Erythroblast (primary cell): ENCODE measurements at regions not wholly inside any gene's neighbourhood (a gene's known extent, or its start where the extent isn't known, plus 50 kb on each side); places are given as distances from the start of the nearest gene placed in this dataset.

ENCODE experiments used
- DNase-seq, 2 experiments: peaks; one replicate each; lab custom pipeline; 2025; lab: John Stamatoyannopoulos, UW
- GATA1 ChIP-seq: IDR thresholded peaks from 2 replicates; pipeline ENCODE4 v1.6.1; 2011; ENCODE audit warnings: low read depth, mild to moderate bottlenecking, control low read depth, low read length, moderate library complexity
- POLR2A ChIP-seq: IDR thresholded peaks from 2 replicates; pipeline ENCODE4 v1.6.1; 2011; ENCODE audit warnings: mild to moderate bottlenecking, low read length

DNA sequence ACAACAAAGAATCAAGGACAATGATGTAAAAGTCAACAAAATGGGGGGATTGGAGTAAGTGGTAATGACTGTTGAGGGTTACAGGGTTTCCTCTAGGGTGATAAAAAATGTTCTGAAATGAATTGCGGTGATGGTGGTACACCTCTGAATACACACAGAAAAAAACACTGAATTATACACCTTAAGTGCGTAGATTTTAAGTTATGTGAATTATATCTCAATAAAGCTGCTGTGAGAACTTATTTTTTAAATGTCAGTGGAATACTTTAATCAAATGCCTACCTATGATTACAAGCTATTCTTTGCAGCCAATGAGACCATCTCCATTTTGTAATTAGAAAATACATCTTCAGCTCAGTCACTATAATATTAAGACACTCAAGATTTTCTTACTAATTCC lies 53.5 kb downstream of the ZNF608 start:
- TF ChIP-seq POLR2A (no peak), GATA1 (no peak)
- DNase-seq, result no peak

DNA sequence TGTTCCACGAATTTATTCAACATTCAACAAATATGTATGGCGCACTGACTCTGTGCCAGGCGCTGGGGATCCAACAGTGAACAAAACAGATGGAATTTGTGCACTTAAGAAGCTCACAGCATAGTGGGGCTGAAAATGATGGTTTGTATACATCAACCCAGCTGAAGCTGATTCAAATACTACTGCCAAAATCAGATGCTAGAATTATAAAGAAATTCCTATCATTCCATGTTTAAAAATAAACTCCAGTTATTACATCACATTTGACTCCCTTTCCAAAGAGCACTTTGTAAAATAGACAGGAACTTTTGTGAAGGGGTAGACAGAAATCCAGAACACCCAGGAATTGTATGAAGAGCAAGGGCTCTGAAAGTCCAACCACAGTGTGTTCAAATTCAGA lies 54.1 kb downstream of the ZNF608 start:
- no peak for DNase-seq
- TF ChIP-seq GATA1 (no peak), POLR2A (no peak)

DNA sequence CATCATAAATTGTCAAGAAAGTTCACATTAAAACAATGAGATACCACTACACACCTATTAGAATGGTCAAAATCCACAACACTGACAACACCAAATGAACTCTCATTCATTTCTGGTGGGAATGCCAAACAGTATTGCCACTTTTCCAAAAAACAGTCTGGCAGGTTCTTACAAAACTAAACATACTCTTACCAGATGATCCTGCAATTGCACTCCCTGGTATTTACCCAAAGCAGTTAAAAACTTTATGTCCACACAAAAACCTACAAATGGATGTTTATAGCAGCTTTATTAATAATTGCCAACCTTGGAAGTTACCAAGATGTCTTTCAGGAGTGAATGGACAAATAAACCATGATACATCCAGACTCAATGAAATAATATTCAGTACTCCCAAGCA lies 56.8 kb downstream of the ZNF608 start:
- no peak for TF ChIP-seq POLR2A
- no peak for TF ChIP-seq GATA1
- DNase-seq, result no peak

DNA sequence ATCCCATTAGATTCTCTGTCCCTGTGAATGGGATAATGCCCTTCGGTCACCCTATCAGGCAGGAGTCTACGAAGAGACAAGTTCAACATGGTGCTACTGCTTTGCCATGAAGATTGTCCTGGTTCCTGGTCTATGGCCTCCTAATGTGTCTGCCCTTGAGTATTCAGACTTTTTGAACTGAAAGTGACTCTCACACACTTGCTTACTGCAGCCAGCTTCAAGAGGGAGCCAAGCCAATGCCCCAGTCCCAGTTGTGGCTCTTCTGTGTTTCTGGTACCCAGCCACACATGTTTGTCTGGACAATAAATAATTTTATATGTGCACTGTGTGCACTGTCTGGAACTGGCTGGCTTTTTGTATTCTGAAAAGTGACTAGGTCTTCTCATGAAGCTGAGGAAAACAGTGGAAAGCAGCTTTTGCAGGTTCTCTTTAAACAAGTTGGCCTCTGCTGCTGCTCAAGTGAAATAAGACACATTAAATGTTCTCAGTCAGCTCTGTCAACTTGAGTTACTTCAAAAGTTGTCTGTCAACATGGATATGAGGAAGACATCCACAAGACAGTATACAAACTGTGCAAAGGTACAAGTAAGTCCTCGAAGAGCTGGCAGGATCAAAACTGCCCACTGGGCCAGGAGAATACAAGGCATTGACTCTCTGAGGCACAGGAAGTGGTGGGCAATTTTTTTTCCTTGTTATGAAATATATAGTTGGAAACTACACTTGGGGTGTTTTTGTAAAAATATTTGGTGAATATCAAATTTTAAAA lies 60.0 kb downstream of the ZNF608 start:
- TF ChIP-seq POLR2A (no peak), GATA1 (no peak)

DNA sequence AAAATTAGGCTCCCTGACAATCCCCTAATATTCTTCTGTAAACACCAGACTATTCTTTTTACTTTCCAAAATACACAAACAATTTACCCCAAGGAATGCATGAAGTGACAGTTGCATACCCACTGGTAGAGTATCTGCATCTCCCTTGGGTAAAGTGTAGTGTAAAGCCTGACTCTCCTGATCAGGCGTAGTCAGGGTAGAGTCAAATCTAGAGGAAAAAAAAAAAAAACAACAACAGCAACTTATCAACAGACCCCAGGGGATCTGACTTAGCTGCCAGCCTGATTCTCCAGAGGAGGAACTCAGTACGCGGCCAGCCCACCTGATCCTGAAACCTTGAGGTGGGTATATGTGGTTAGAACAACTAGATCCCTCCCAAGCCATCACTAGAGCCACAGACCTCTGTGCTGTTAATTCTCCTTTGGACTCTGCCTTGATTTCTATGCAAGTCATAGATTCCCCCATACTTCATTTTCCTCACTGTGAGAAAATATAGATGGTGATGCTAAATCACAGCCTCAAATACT lies 61.0 kb downstream of the ZNF608 start:
- TF ChIP-seq GATA1 (no peak), POLR2A (no peak)
- no peak for DNase-seq

More for the DNA sequence above, 60.0 kb downstream of the ZNF608 start:
- DNase-seq, result no peak

DNA sequence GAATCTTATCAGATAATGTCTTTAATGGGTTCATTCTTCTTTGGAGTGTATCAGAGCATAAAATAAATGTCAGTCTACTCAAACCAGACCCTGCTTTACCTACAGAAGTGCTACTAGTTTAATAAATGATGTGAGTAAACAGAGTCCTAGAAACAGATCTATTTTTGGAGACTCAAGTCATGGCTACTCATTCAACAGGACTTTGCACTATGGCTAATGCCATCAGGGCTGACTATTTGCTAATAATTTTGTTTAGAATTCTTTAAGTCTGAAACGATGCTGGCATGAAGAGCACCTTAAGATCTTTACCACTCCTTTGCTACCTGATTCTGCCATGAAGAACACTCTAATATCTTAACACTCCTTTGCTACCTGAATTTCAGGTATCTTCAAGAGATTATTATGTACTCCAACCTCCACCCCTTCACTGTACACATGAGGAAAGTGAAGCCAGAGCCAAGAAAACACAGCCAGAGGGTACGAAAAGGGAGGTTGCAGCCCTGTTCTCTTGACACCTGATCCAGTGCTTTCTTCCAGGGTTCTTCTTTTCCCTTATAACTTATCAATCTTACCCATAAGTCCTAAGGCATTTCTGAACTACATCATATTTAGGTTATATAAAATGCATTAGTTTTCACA lies 62.4 kb downstream of the ZNF608 start:
- TF ChIP-seq GATA1, result no peak
- TF ChIP-seq POLR2A, result no peak
- no peak for DNase-seq

DNA sequence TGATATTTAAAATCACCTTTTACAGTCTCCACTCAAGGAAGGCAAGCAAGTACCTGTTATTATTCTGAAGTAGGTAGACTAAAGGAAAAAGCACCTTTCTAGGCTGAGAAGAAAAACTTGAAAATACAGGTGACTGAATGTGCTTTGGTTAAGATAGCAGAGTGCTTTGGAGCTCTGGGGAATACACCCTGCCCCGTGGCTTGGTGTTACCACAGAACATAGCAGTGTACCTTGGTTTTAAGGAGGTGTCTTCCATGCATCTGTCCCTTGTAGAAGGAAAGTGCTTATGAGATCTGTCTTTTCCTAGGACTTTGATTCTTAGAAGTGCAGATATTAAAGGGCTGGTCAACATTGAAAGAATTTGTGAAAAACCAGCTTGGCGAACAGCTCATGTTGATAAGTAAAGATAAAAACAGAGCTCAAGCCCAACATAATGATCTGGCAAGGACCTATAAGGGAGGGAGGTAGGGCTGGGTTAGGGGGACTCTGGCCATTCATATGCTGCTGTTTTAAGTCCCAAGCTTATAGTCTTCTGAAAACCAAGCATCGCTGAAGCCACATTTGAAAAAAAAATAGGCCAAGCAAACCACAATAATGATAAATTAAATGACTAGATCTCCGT lies 66.8 kb downstream of the ZNF608 start:
- TF ChIP-seq POLR2A, result no peak
- TF ChIP-seq GATA1, result no peak

DNA sequence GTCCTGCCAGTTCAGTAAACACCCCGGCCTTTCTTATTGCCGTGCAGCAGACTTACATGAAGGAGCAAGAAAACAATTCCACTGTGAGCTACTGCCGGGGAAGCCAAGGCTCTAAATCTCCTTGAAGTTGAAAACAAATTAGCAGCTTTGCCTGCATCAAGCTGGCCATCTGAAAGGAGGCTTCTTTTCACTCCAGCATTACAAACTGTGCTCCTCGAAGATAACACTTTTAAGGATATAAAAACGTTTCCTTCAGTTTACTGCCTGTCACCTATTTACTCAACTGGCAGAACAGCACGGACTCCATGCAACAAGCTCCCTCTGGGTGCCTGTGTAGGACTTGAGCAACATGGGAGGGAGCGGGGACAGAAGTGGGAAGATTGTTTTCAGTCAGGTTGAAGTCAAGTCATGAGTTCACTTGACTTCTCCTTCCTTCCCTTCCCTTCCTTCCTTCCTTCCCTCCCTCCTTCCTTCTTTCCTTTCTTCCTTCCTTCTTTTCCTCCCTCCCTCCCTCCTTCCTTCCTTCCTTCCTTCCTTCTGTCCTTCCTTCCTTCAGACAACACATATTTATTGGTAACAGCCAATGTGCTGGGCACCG lies 67.4 kb downstream of the ZNF608 start:
- peak in 1 of 2 experiments; percentile 2 for DNase-seq
- TF ChIP-seq POLR2A (no peak), GATA1 (no peak)

More for the DNA sequence above, 66.8 kb downstream of the ZNF608 start:
- no peak for DNase-seq

DNA sequence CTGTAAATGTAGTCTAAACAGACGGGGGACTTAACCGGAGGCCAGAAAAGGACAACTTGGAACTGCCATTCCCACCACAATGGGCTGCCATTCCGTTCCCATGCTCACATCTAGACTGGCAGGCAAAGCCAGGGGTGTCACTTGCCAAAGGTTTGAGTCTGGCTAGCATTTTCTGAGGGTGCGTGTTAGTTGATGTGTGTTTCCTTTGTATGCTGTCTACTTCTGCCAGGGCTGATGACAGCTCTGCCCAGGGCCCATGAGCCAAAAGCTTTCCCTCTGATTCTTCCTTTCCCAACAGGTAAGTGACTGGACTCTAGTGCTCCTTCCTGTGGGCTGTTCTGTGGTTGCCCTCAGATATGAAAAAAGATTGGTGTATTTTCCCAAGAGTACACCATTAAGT lies 68.0 kb downstream of the ZNF608 start:
- TF ChIP-seq POLR2A (no peak), GATA1 (no peak)
- DNase-seq, result no peak

DNA sequence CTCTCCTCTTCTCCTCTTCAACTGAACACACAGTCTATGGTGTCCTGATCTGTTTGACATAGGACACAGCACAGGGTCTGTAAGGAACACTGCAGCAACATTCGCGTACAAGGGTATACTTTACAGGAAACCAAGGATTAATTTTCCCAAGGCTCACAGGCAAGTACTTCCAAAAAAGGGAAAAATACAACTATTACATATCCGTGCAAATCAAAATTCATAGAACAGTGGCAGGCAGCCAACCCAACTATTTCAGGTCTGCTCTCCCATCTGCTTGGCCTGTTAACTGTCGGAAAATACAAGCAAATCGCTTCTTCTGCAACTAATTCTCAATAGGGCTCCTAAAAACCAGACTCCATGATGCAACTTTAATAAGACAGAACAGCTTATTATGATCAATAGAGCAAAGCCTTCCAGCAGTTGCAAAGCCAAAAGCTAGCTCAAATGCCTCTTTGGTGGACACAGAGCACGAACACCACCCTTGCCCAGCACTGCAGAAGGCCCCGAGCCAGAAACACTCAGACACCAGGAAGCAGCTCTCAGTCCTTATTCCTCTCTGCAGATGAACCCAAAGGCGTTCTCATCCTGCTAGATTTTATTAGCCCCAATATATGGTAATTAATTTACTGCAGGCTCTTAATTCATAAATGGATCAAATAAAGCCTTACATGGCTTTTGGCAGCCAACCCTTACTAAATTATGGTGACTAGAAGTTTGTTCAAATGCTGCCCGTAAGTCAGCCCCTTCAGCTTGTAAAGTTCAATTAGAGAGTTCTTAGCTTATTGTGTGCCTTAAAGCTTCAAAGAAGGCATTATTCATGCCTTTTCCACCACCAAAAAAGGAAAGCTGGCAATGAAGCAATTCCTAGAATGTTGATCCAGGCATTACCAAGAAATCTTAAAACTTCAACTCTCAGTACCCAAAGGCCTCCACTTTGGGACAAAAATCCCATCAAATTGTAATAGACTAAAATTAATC lies 68.8 kb downstream of the ZNF608 start:
- no peak for DNase-seq
- TF ChIP-seq POLR2A (no peak), GATA1 (no peak)

DNA sequence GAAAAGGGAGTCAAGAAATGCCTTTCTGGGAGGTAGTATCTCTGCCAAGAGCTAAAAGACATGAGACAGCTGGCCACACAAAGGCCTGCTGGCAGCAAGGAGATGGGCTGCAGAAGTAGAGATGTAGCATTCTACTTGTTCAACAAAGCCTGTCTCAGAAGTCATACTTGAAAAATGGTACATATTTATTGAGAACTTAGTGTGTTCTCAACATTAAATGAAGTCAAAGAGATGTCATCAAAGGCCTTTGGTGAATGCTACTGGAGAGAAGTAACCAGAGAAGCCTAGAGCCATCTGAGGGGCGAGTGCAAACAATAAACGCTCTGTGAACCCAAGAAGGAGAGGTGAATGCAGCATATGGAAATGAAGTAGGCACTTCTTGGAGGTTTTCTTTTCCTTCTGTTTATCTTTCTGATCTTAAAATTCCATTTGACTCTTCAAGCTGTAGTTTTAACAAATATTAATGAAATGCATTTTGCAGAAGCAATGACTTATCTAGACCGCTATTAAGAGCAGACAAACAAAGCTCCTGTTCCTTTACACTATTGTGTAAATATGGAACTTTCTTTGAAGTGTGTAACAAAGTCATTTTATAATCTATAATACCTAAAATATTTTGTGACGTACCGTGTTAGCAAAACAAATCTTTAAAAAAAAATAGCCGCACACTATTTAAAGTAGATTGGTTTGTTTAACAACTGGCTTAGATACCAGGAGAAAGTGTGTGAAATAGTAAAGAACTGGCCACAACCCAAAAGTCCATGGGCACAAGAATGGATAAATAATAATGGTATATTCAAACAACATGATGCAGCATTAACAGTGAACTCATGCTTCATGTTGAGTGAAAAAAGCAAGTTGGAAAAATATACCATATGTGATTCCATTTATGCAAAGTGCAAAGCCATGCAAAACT lies 70.2 kb downstream of the ZNF608 start:
- no peak for TF ChIP-seq POLR2A
- no peak for TF ChIP-seq GATA1
- DNase-seq, result no peak

DNA sequence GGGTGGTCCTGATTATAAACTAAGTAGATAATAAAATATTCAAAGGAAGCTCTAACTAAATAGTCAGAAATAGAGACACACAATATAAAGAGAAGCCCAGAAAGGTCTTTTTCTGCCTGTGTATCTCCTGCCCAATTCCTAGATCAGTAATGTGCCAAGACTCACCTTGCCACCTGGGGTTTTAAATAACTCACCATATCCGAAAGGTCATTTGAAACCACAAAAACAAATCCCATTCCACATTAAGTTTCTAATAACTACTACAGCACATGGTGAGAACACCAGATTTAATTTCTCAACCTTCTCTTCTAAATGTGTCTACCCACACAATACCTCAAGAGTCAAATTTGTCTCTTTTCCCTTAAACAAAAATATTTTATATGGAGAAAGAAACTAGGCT lies 75.2 kb downstream of the ZNF608 start:
- TF ChIP-seq POLR2A (no peak), GATA1 (no peak)
- DNase-seq, result no peak
